CD4-positive, alpha-beta T cell (primary cell): ENCODE measurements at regions not wholly inside any gene's neighbourhood (a gene's known extent, or its start where the extent isn't known, plus 50 kb on each side); places are given as distances from the start of the nearest gene placed in this dataset.

Experiments used
- ATAC-seq: fragments of 200-7000 bp; cut with Tn5 transposase; one replicate; pipeline ENCODE4 v1.10.0; 2022; ENCODE audit warnings: mild to moderate bottlenecking; ENCODE audit not compliant: poor library complexity
- CTCF ChIA-PET: fragments of 350-600 bp; sonication (Branson Sonifier 250); formaldehyde crosslinking; loops from one replicate; lab custom pipeline; 2021; ENCODE audit warnings: antibody characterized with exemption, inconsistent platforms; lab: Charles Lee
- POLR2A ChIA-PET: fragments of 350-600 bp; sonication (Branson Sonifier 250); formaldehyde crosslinking; loops from one replicate; lab custom pipeline; 2021; ENCODE audit warnings: antibody characterized with exemption, inconsistent platforms; lab: Charles Lee
- DNase-seq, 14 experiments: peaks; one replicate each; pipeline ENCODE4 v3.0.0-alpha.2; 2013 to 2020; ENCODE audit warnings: mixed read lengths in 2 of 14
- H3K27ac ChIP-seq, 2 donors: one replicate each; pipeline versions ENCODE4 v1.5.1 to v1.7.0; 2013; ENCODE audit warnings: low read length in 2 of 2, low read depth in 1 of 2, mild to moderate bottlenecking in 1 of 2
- H3K27me3 ChIP-seq, 2 experiments: 1 replicate in 1 of 2; 2 replicates in 1 of 2; pipeline versions ENCODE4 v1.6.1 to v1.7.0; 2013; ENCODE audit warnings: low read length in 2 of 2, control low read depth in 1 of 2, mild to moderate bottlenecking in 1 of 2, moderate library complexity in 1 of 2; ENCODE audit not compliant: insufficient read depth in 2 of 2, control insufficient read depth in 1 of 2
- H3K36me3 ChIP-seq: one replicate; pipeline ENCODE4 v1.6.1; 2013; ENCODE audit warnings: low read length, control low read depth; ENCODE audit not compliant: insufficient read depth
- H3K4me1 ChIP-seq: one replicate; pipeline ENCODE4 v1.6.1; 2013; ENCODE audit warnings: low read length, control low read depth; ENCODE audit not compliant: insufficient read depth
- H3K4me3 ChIP-seq: one replicate; pipeline ENCODE4 v1.5.1; 2013; ENCODE audit warnings: mild to moderate bottlenecking, low read length, moderate library complexity
- H3K9me3 ChIP-seq, 2 experiments: 1 replicate in 1 of 2; 2 replicates in 1 of 2; pipeline versions ENCODE4 v1.6.1 to v1.7.0; 2013; ENCODE audit warnings: low read length in 2 of 2, mild to moderate bottlenecking in 2 of 2, control low read depth in 1 of 2, moderate library complexity in 1 of 2; ENCODE audit not compliant: control insufficient read depth in 1 of 2, insufficient read depth in 1 of 2
- H3K27ac Mint-ChIP-seq: one replicate; pipeline ENCODE4 v1.8.0; 2020; ENCODE audit warnings: mixed read lengths
- H3K27me3 Mint-ChIP-seq: one replicate; pipeline ENCODE4 v1.8.0; 2021; ENCODE audit warnings: mixed read lengths
- H3K36me3 Mint-ChIP-seq: one replicate; pipeline ENCODE4 v1.8.0; 2021; ENCODE audit warnings: low read depth, mixed read lengths
- H3K4me1 Mint-ChIP-seq: one replicate; pipeline ENCODE4 v1.8.0; 2021; ENCODE audit warnings: low read depth, mixed read lengths
- H3K4me3 Mint-ChIP-seq: one replicate; pipeline ENCODE4 v1.8.0; 2020; ENCODE audit warnings: mild to moderate bottlenecking, mixed read lengths
- H3K9me3 Mint-ChIP-seq: one replicate; pipeline ENCODE4 v1.8.0; 2020; ENCODE audit warnings: mixed read lengths
- CTCF ChIP-seq: fragments of 200-600 bp; IDR thresholded peaks from one replicate; pipeline ENCODE4 v1.8.0; 2022; ENCODE audit warnings: antibody characterized with exemption, mild to moderate bottlenecking
- intact Hi-C, 2 experiments: fragments of 100-400 bp; cut with DNase I in 1 of 2; cut with micrococcal nuclease in 1 of 2; formaldehyde crosslinking; loops; one replicate each; pipeline versions ENCODE4 v1.15.1 to v1.9.0; 2023 to 2025; cut with DNase I, micrococcal nuclease

- Mint-ChIP-seq H3K36me3 (no peaks in the 10 kb centered on the region), H3K27me3 (no peaks in the 10 kb centered on the region), H3K4me3 (no peak overlapping the region), H3K4me1 (no peaks in the 10 kb centered on the region), H3K9me3 (no peaks in the 10 kb centered on the region), H3K27ac (no peak overlapping the region)
- no peaks in the 10 kb centered on the region for H3K4me1 ChIP-seq
- no peak overlapping the region for H3K4me3 ChIP-seq
- H3K36me3 ChIP-seq, result no peaks in the 10 kb centered on the region
- H3K27ac ChIP-seq, result no peak overlapping the region
- intact Hi-C loops, result no loop called here
- no peak for DNase-seq
- ATAC-seq, result no peak
- H3K27me3 ChIP-seq, result no peaks in the 10 kb centered on the region
- ChIA-PET CTCF (no interaction called here), POLR2A (no interaction called here)
- H3K9me3 ChIP-seq, result peaks cover 0 to 8% of the 10 kb centered on the region in 2 experiments
- TF ChIP-seq CTCF, result no peak
Measured at GRCh38 chr7:136325578-136325977, 348.4 kb upstream of the MTPN start.

DNA sequence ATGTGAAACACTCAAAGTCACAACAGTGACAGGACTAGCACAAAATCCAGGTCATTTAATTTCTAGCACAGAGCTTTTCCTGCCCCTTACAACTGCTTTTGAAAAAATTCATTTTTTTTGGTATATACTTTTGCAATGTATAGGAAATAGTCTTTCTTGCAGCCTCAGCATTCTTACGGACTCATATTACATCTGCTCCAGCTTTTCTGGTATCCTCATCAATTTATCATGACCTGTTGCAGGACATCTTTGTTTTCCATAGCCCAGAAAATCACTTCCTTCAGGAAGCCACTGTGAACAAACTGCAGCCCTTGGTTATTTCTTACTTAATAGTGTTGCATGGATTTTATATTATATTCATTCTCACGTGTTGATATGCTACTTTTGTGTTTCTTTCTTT, 347.9 kb upstream of the MTPN start:
- Histone ChIP-seq H3K4me1 (no peaks in the 10 kb centered on the region), H3K27me3 (no peaks in the 10 kb centered on the region), H3K36me3 (no peaks in the 10 kb centered on the region), H3K9me3 (peaks cover 0 to 13% of the 10 kb centered on the region in 2 experiments), H3K4me3 (no peak overlapping the region), H3K27ac (no peak overlapping the region)
- CTCF ChIA-PET, result no interaction called here
- no peaks in the 10 kb centered on the region for H3K4me1 Mint-ChIP-seq
- no peaks in the 10 kb centered on the region for H3K9me3 Mint-ChIP-seq
- no peaks in the 10 kb centered on the region for H3K36me3 Mint-ChIP-seq
- no peak for DNase-seq
- POLR2A ChIA-PET, result no interaction called here
- intact Hi-C loops, result no loop called here
- H3K27ac Mint-ChIP-seq, result no peak overlapping the region
- no peak overlapping the region for H3K4me3 Mint-ChIP-seq
- H3K27me3 Mint-ChIP-seq, result no peaks in the 10 kb centered on the region
- ATAC-seq, result no peak
- TF ChIP-seq CTCF, result no peak

DNA sequence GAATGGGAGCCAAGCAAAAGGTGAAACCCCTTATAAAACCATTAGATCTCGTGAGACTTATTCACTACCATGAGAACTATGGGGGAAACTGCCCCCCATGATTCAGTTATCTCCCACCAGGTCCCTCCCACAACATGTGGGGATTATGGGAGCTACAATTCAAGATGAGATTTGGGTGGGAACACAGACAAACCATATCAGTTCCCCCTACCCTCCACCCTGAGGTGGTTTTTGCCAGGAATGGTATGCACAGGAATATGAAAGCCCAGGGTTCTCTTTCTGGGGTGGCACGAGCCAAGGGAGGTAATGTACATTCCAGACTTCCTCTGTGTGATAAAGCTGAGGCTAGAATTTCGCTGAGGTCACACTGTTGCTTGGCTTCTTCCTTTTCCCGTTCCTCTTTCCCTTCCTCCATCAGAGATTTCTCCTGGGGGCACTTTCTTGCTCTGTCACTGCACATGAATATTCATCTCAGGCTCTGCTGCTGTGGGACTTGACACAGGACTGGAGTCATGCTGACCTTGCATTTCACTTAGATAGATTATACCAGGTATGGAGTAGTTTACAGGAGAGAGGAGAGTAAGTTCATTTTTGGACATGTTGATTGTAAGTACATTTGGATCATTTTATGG, 347.0 kb upstream of the MTPN start:
- no peak for ATAC-seq
- Mint-ChIP-seq H3K27me3 (no peaks in the 10 kb centered on the region), H3K36me3 (no peaks in the 10 kb centered on the region), H3K4me3 (no peak overlapping the region), H3K4me1 (no peaks in the 10 kb centered on the region), H3K27ac (no peak overlapping the region), H3K9me3 (peaks cover 2% of the 10 kb centered on the region)
- POLR2A ChIA-PET, result no interaction called here
- CTCF ChIA-PET, result no interaction called here
- H3K4me3 ChIP-seq, result no peak overlapping the region
- intact Hi-C loops, result no loop called here
- no peak for DNase-seq
- no peaks in the 10 kb centered on the region for H3K36me3 ChIP-seq
- no peak for TF ChIP-seq CTCF
- no peaks in the 10 kb centered on the region for H3K27me3 ChIP-seq
- no peak overlapping the region for H3K27ac ChIP-seq
- H3K4me1 ChIP-seq, result no peaks in the 10 kb centered on the region
- peaks cover 0 to 13% of the 10 kb centered on the region in 2 experiments for H3K9me3 ChIP-seq
